ENCODE measurements at regions not wholly inside any gene's neighbourhood (a gene's known extent, or its start where the extent isn't known, plus 50 kb on each side); places are given as distances from the start of the nearest gene placed in this dataset.

DNA sequence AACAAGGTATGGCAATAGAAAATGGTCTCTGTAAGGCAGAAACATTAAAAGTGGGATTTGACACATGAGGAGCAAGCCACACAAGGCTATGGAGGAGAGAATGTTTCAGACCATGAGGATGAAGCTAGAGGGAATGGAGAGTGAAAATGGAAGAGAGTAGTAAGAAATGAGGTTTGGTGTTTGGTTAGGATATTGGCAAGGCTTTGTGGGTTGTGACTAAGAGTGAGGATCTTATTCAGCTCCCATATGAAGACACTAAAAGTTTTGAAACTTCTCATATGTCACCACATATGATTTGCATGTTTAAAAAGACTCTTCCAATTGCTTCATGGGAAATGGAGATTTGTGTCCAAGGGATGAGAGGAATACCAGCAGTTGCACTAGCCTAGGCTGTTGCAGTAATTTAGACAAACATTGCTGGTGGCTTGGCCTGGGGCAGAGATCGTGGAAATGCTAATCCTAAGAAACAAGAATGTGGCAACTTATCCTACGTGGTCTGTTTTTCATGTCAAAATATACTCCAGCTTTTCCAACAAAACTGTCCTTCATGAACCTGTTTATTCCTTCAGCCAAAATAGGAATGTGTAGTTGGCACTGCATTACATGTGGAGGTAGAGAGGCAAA is 749.0 kb downstream of the PDCD6IP start:
- TF ChIP-seq, protein P1, sequence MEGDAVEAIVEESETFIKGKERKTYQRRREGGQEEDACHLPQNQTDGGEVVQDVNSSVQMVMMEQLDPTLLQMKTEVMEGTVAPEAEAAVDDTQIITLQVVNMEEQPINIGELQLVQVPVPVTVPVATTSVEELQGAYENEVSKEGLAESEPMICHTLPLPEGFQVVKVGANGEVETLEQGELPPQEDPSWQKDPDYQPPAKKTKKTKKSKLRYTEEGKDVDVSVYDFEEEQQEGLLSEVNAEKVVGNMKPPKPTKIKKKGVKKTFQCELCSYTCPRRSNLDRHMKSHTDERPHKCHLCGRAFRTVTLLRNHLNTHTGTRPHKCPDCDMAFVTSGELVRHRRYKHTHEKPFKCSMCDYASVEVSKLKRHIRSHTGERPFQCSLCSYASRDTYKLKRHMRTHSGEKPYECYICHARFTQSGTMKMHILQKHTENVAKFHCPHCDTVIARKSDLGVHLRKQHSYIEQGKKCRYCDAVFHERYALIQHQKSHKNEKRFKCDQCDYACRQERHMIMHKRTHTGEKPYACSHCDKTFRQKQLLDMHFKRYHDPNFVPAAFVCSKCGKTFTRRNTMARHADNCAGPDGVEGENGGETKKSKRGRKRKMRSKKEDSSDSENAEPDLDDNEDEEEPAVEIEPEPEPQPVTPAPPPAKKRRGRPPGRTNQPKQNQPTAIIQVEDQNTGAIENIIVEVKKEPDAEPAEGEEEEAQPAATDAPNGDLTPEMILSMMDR (IDR thresholded peaks at IDR 0.05): no peak
- no peak for TF ChIP-seq EZH2 (IDR thresholded peaks at IDR 0.05; ENCODE audit: borderline replicate concordance, insufficient read depth, low read depth, low read length, poor library complexity, severe bottlenecking)
